EL (cell line): ENCODE measurements at regions not wholly inside any gene's neighbourhood (a gene's known extent, or its start where the extent isn't known, plus 50 kb on each side); places are given as distances from the start of the nearest gene placed in this dataset.

Experiments used
- DNase-seq: peaks from one replicate; pipeline ENCODE4 v3.0.0-alpha.2; 2016

GRCh38 chr3:9301091-9301490 lies 51.6 kb upstream of the SRGAP3 start:
- no peak for DNase-seq

- DNase-seq = no peak
Measured at GRCh38 chr3:9301798-9302197, 52.4 kb upstream of the SRGAP3 start.

- peak; percentile 77 for DNase-seq
Measured at GRCh38 chr3:9302425-9303181, 53.2 kb upstream of the SRGAP3 start.

- DNase-seq = peak; percentile 49
Measured at GRCh38 chr3:9308298-9308990, 54.4 kb upstream of the THUMPD3 start.

- DNase-seq = no peak
Measured at GRCh38 chr3:9310043-9310442, 52.8 kb upstream of the THUMPD3 start.

- DNase-seq = no peak
Measured at GRCh38 chr3:9311228-9311627, 51.6 kb upstream of the THUMPD3 start.
